ENCODE measurements at regions not wholly inside any gene's neighbourhood (a gene's known extent, or its start where the extent isn't known, plus 50 kb on each side); places are given as distances from the start of the nearest gene placed in this dataset.

GRCh38 chr16:73369851-73370250, 321.9 kb upstream of the ZFHX3 start:
- Mint-ChIP-seq H3K9me3 (no peaks in the 10 kb centered on the region), H3K27me3 (ENCODE audit: low read depth) (peaks cover 11% of the 10 kb centered on the region), H3K4me1 (peaks cover 13% of the 10 kb centered on the region), H3K36me3 (ENCODE audit: low read depth) (no peaks in the 10 kb centered on the region), H3K27ac (peak overlapping the region in 1 of 3 experiments; percentile 38), H3K4me3 (no peak overlapping the region)
- TF ChIP-seq, protein P1, sequence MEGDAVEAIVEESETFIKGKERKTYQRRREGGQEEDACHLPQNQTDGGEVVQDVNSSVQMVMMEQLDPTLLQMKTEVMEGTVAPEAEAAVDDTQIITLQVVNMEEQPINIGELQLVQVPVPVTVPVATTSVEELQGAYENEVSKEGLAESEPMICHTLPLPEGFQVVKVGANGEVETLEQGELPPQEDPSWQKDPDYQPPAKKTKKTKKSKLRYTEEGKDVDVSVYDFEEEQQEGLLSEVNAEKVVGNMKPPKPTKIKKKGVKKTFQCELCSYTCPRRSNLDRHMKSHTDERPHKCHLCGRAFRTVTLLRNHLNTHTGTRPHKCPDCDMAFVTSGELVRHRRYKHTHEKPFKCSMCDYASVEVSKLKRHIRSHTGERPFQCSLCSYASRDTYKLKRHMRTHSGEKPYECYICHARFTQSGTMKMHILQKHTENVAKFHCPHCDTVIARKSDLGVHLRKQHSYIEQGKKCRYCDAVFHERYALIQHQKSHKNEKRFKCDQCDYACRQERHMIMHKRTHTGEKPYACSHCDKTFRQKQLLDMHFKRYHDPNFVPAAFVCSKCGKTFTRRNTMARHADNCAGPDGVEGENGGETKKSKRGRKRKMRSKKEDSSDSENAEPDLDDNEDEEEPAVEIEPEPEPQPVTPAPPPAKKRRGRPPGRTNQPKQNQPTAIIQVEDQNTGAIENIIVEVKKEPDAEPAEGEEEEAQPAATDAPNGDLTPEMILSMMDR (IDR thresholded peaks at IDR 0.05; ENCODE audit: unreplicated experiment in 3 of 3) = no peak

DNA sequence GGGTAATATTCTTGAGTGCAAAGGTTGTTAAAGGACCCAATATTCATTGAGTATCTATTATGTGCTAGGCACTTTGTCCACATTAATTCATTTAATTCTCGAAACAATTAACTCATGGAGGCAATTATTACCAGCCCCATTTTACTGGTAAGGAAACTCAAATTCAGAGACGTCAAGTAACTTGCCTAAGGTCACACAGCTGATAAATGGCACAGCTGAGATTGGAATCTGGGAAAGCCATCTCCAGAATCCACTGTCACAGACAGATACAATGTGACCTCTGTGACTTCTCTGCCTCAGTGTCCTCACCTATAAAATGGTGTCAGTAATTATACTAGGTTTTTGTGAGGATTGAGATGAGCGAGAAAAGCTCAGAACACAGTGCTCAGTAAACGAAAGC, 320.8 kb upstream of the ZFHX3 start:
- TF ChIP-seq, protein P1 (IDR thresholded peaks at IDR 0.05; ENCODE audit: unreplicated experiment in 3 of 3) = no peak
- Mint-ChIP-seq H3K9me3 (no peaks in the 10 kb centered on the region), H3K36me3 (ENCODE audit: low read depth) (no peaks in the 10 kb centered on the region), H3K27ac (no peak overlapping the region), H3K4me3 (no peak overlapping the region), H3K27me3 (ENCODE audit: low read depth) (peaks cover 16% of the 10 kb centered on the region), H3K4me1 (peaks cover 17% of the 10 kb centered on the region)

GRCh38 chr16:73365016-73365551, 317.2 kb upstream of the ZFHX3 start:
- H3K27me3 Mint-ChIP-seq (ENCODE audit: low read depth) = peaks cover 6% of the 10 kb centered on the region
- H3K27ac Mint-ChIP-seq = no peak overlapping the region
- H3K36me3 Mint-ChIP-seq (ENCODE audit: low read depth) = no peaks in the 10 kb centered on the region
- H3K4me1 Mint-ChIP-seq = peaks cover 17% of the 10 kb centered on the region
- no peak overlapping the region for H3K4me3 Mint-ChIP-seq
- TF ChIP-seq, protein P1 (IDR thresholded peaks at IDR 0.05; ENCODE audit: unreplicated experiment in 3 of 3) = no peak
- no peaks in the 10 kb centered on the region for H3K9me3 Mint-ChIP-seq

GRCh38 chr16:73364413-73364812, 316.5 kb upstream of the ZFHX3 start:
- Mint-ChIP-seq H3K27ac (no peak overlapping the region), H3K27me3 (ENCODE audit: low read depth) (peaks cover 6% of the 10 kb centered on the region), H3K4me1 (peaks cover 17% of the 10 kb centered on the region), H3K36me3 (ENCODE audit: low read depth) (no peaks in the 10 kb centered on the region), H3K9me3 (no peaks in the 10 kb centered on the region), H3K4me3 (no peak overlapping the region)
- TF ChIP-seq, protein P1 (IDR thresholded peaks at IDR 0.05; ENCODE audit: unreplicated experiment in 3 of 3) = no peak

- H3K36me3 Mint-ChIP-seq (ENCODE audit: low read depth) = no peaks in the 10 kb centered on the region
Observed at GRCh38 chr16:73361061-73361460, 313.1 kb upstream of the ZFHX3 start.

More at GRCh38 chr16:73361061-73361460, 313.1 kb upstream of the ZFHX3 start:
- Mint-ChIP-seq H3K27me3 (ENCODE audit: low read depth) (peaks cover 9% of the 10 kb centered on the region), H3K27ac (no peak overlapping the region), H3K9me3 (no peaks in the 10 kb centered on the region), H3K4me1 (peaks cover 16% of the 10 kb centered on the region), H3K4me3 (no peak overlapping the region)
- TF ChIP-seq, protein P1 (IDR thresholded peaks at IDR 0.05; ENCODE audit: unreplicated experiment in 3 of 3) = no peak

All from nephron (organoid).